Vagina (tissue), 2 donors: ENCODE measurements at regions not wholly inside any gene's neighbourhood (a gene's known extent, or its start where the extent isn't known, plus 50 kb on each side); places are given as distances from the start of the nearest gene placed in this dataset.

ENCODE experiments used
- DNase-seq, 2 donors: peaks; one replicate each; pipeline ENCODE4 v3.0.0-alpha.2; 2017; ENCODE audit errors: extremely low spot score in 2 of 2
- H3K27ac ChIP-seq: fragments of 200-600 bp; sonication (generic); one replicate; pipeline ENCODE4 v1.5.1; 2019
- H3K27me3 ChIP-seq: fragments of 200-600 bp; sonication (generic); one replicate; pipeline ENCODE4 v1.5.1; 2019
- H3K36me3 ChIP-seq, 2 donors: fragments of 200-600 bp; sonication (generic); one replicate each; pipeline ENCODE4 v1.5.1; 2017 to 2019
- H3K4me1 ChIP-seq: fragments of 200-600 bp; sonication (generic); one replicate; pipeline ENCODE4 v1.5.1; 2019
- H3K4me3 ChIP-seq, 2 donors: fragments of 200-600 bp; sonication (generic); 1 replicate in 1 of 2; 2 replicates in 1 of 2; pipeline ENCODE4 v1.5.1; 2016 to 2019
- H3K9me3 ChIP-seq: fragments of 200-600 bp; sonication (generic); one replicate; pipeline ENCODE4 v1.5.1; 2019
- POLR2A ChIP-seq, 2 donors: fragments of 450-650 bp; IDR thresholded peaks; one replicate each; pipeline ENCODE4 v1.6.1; 2017; ENCODE audit warnings: antibody characterized with exemption in 2 of 2, mild to moderate bottlenecking in 2 of 2, moderate library complexity in 2 of 2
- POLR2AphosphoS5 ChIP-seq, 2 donors: sonication (generic); formaldehyde crosslinking; IDR thresholded peaks; one replicate each; pipeline ENCODE4 v1.9.0; 2017; ENCODE audit warnings: antibody characterized with exemption in 2 of 2, mild to moderate bottlenecking in 2 of 2, low read depth in 1 of 2; ENCODE audit not compliant: insufficient read depth in 1 of 2
- intact Hi-C: fragments of 100-400 bp; cut with DNase I; formaldehyde crosslinking; loops from one replicate; pipeline ENCODE4 v1.15.1; 2023
- TF ChIP-seq, protein P1 (sequence below), 3 experiments: fragments of 450-650 bp in 2 of 3; fragments of 200-600 bp in 1 of 3; sonication (generic) in 1 of 3; IDR thresholded peaks; one replicate each; pipeline ENCODE4 v1.5.1; 2017 to 2019; ENCODE audit warnings: antibody characterized with exemption in 3 of 3, mild to moderate bottlenecking in 2 of 3, moderate library complexity in 2 of 3

DNA sequence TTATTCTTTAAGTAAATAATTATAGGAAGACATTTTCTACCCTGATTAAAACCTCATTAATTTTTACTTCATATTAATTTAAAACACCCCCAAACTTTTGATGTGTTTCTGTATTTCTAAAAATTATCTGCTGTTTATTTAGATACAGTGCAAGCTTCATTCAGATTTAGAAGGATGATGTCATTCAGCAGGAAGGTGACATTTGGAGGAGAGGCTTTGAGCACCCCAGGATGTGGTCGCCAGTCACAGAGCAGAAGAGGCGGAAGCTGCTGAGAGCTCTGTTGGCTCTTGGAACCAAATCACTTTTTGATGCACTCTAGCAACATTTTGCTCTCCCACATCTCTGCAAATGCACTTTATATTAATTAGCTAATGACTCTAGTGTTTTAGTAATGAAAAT, 233.9 kb upstream of the CACNA2D1 start:
- TF ChIP-seq POLR2AphosphoS5 (IDR thresholded peaks at IDR 0.05; ENCODE audit: insufficient read depth in 1 of 2, low read depth in 1 of 2), result no peak
- TF ChIP-seq POLR2A (IDR thresholded peaks at IDR 0.05), result no peak
- TF ChIP-seq, protein P1, sequence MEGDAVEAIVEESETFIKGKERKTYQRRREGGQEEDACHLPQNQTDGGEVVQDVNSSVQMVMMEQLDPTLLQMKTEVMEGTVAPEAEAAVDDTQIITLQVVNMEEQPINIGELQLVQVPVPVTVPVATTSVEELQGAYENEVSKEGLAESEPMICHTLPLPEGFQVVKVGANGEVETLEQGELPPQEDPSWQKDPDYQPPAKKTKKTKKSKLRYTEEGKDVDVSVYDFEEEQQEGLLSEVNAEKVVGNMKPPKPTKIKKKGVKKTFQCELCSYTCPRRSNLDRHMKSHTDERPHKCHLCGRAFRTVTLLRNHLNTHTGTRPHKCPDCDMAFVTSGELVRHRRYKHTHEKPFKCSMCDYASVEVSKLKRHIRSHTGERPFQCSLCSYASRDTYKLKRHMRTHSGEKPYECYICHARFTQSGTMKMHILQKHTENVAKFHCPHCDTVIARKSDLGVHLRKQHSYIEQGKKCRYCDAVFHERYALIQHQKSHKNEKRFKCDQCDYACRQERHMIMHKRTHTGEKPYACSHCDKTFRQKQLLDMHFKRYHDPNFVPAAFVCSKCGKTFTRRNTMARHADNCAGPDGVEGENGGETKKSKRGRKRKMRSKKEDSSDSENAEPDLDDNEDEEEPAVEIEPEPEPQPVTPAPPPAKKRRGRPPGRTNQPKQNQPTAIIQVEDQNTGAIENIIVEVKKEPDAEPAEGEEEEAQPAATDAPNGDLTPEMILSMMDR (IDR thresholded peaks at IDR 0.05), result no peak
- no peak for DNase-seq
- H3K4me3 ChIP-seq, result no peak overlapping the region
- H3K4me1 ChIP-seq, result peaks cover 15% of the 10 kb centered on the region
- intact Hi-C loops, result no loop called here
- H3K27ac ChIP-seq, result no peak overlapping the region
- no peaks in the 10 kb centered on the region for H3K27me3 ChIP-seq
- H3K9me3 ChIP-seq, result no peaks in the 10 kb centered on the region
- no peaks in the 10 kb centered on the region for H3K36me3 ChIP-seq

GRCh38 chr7:82676777-82677463, 233.3 kb upstream of the CACNA2D1 start:
- peaks cover 15% of the 10 kb centered on the region for H3K4me1 ChIP-seq
- intact Hi-C loops, result no loop called here
- no peak overlapping the region for H3K4me3 ChIP-seq
- no peak for DNase-seq
- no peaks in the 10 kb centered on the region for H3K9me3 ChIP-seq
- TF ChIP-seq POLR2A (IDR thresholded peaks at IDR 0.05) (no peak), POLR2AphosphoS5 (IDR thresholded peaks at IDR 0.05; ENCODE audit: insufficient read depth in 1 of 2, low read depth in 1 of 2) (no peak)
- TF ChIP-seq, protein P1 (IDR thresholded peaks at IDR 0.05), result no peak
- no peak overlapping the region for H3K27ac ChIP-seq
- H3K27me3 ChIP-seq, result no peaks in the 10 kb centered on the region
- H3K36me3 ChIP-seq, result no peaks in the 10 kb centered on the region

DNA sequence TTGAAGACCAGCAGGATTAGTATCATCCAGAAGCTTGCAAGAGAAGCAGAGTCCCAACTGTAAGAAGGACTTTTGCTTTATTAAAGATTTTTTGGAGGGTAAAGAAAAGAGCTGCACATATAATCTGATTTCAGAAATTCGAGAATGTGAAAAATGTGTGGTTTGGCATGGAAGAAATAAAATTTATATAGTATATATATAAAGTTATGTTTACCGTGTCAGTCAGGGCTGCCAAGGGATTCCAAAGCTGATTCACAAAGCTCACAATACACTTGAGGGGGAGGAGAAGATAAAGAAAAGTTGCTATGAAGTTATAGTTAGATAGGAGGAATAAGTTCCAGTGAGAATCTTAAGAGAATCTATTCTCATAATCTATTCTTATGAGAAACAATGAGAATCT, 231.8 kb upstream of the CACNA2D1 start:
- Histone ChIP-seq H3K9me3 (no peaks in the 10 kb centered on the region), H3K27me3 (no peaks in the 10 kb centered on the region), H3K4me1 (peaks cover 15% of the 10 kb centered on the region), H3K4me3 (no peak overlapping the region), H3K27ac (no peak overlapping the region), H3K36me3 (no peaks in the 10 kb centered on the region)
- no peak for TF ChIP-seq POLR2AphosphoS5 (IDR thresholded peaks at IDR 0.05; ENCODE audit: insufficient read depth in 1 of 2, low read depth in 1 of 2)
- no peak for DNase-seq
- intact Hi-C loops, result no loop called here

- Histone ChIP-seq H3K4me1 (peaks cover 15% of the 10 kb centered on the region), H3K4me3 (no peak overlapping the region), H3K36me3 (no peaks in the 10 kb centered on the region), H3K27me3 (no peaks in the 10 kb centered on the region), H3K27ac (no peak overlapping the region), H3K9me3 (no peaks in the 10 kb centered on the region)
- intact Hi-C loops, result no loop called here
- TF ChIP-seq, protein P1 (IDR thresholded peaks at IDR 0.05), result no peak
- TF ChIP-seq POLR2A (IDR thresholded peaks at IDR 0.05) (no peak), POLR2AphosphoS5 (IDR thresholded peaks at IDR 0.05; ENCODE audit: insufficient read depth in 1 of 2, low read depth in 1 of 2) (no peak)
- no peak for DNase-seq
These were observed 230.7 kb upstream of the CACNA2D1 start for GRCh38 chr7:82674268-82674667.

DNA sequence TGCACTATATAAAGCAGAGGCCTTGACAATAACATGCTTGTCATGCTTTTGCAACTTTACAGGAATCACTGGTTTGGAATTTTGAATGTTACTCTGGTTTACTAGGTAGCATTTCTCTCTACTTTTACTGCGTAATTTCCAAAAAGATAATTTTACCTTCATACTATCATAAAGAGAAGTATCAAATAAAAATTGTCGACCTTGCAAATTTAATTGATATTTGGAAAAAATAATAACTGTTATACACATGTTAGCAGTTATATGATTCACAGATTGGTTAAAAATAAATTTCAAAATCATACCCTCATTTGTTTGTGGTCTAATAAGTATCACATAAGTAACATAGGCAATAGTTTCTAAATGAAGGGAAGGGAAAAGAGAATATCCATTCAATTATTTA, 228.5 kb upstream of the CACNA2D1 start:
- H3K9me3 ChIP-seq, result no peaks in the 10 kb centered on the region
- no peak for DNase-seq
- TF ChIP-seq POLR2A (IDR thresholded peaks at IDR 0.05) (no peak), POLR2AphosphoS5 (IDR thresholded peaks at IDR 0.05; ENCODE audit: insufficient read depth in 1 of 2, low read depth in 1 of 2) (no peak)
- TF ChIP-seq, protein P1 (IDR thresholded peaks at IDR 0.05), result no peak
- no peak overlapping the region for H3K27ac ChIP-seq
- intact Hi-C loops, result no loop called here
- no peaks in the 10 kb centered on the region for H3K4me1 ChIP-seq
- H3K27me3 ChIP-seq, result no peaks in the 10 kb centered on the region
- no peaks in the 10 kb centered on the region for H3K36me3 ChIP-seq
- H3K4me3 ChIP-seq, result no peak overlapping the region
